GM19240 (cell line): ENCODE measurements at regions not wholly inside any gene's neighbourhood (a gene's known extent, or its start where the extent isn't known, plus 50 kb on each side); places are given as distances from the start of the nearest gene placed in this dataset.
A peak's percentile ranks its signal among the peaks of the same experiment; 100 is the strongest.
"Not testable (repeated sequence)": the region's sequence is repeated elsewhere in the genome, so short reads cannot be mapped to it uniquely, and the experiment has no call there.

ENCODE experiments used
- DNase-seq: peaks from one replicate; pipeline ENCODE4 v3.0.0; 2011; ENCODE audit warnings: low spot score; ENCODE audit not compliant: insufficient read length

DNA sequence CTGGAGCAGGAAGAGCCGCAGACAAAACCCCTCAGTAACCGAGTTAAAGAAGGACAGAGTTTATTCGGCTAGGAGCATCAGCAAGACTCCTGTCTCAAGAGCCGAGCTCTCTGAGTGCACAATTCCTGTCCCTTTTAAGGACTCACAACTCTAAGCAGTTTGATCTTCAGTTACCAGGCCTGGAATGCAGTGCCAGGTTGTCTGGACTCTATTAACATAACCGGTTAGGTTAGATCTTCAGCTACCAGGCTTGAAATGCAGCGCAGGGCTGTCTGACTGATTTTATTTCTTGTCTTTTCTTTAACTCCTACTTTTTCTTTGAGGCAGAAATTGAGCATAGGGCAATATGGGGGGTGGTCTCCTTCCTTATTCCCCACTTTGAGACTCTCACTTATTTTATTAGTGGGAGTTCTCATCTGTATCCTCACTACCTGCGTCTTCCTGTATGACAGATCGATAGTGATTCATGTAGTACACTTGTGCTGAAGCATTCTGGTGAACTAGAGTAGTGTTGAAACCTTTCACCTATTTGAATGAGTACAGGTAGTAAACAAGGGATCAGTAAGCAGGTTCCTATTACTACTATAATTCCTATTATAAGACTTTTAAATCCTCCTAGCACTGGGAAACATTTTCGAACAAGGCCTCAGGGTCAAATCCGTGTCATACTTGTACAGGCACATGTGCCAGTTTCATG, 325.0 kb downstream of the CGGBP1 start:
- no peak for DNase-seq

DNA sequence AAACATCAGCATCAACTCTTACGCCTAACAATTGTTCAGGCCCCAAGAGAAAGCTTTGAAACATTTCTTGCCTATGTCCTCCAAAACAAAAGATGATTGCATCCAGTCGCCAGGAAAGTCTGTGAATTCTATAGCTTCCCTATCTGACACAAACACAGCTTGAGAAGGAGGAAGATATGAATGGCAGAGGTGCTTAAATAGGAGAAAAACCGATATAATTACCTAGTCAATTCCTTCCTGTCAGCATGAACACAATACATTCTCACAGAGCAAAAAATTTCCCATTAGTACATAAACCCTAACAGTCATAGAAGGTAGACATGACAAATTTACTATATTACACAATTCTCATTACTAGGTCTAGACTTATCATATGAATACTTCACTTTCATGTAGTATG, 326.5 kb downstream of the CGGBP1 start:
- no peak for DNase-seq

DNA sequence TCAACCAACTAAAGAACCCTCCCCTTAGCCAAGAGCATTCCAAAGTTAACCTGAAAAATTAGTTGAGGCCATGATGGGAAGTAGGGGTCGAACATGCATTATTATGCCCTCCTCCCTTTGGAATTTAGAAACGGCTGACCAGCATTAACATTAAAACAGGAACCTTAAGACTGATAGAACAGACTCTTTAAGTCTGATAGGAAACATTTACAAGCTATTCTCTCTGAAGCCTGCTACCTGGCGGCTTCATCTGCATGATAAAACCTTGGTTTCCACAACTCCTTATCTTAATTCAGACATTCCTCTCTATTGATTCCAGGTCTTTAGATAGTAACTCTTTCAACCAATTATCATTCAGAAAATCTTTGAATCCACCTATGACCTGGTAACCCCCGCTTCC, 331.0 kb downstream of the CGGBP1 start:
- no peak for DNase-seq

DNA sequence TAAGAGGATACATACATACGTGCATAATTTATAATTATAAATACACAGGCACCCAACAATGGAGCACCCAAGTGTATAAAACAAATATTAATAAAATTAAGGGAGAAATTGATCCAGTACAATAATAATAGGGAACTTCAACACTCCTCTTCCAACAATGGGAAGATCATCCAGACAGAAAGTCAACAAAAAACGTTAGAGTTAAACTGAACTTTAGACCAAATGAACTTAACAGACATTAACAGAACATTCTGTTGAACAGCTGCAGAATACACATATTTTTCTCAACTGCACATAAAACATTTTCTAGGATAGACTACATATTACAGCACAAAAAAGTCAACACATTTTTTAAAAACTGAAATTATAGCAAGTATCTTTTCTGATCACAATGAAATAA, 339.7 kb downstream of the CGGBP1 start:
- DNase-seq: no peak

DNA sequence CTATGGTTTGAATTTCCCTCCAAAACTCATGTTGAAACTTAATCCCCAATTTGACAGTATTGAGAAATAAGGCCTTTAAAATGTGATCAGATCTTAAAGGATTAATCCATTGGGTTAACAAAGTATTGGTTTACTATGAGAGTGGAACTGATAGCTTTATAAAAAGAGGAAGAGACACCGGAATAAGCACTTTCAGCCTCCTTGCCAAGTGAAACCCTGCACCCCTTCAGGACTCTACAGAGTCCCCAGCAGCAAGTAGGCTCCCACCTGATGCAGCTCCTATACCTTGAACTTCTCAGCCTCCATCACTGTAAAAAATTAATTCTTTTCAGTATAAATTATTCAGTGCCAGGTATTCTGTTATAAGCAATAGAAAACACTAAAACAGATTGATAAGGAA, 348.3 kb downstream of the CGGBP1 start:
- DNase-seq: no peak

DNA sequence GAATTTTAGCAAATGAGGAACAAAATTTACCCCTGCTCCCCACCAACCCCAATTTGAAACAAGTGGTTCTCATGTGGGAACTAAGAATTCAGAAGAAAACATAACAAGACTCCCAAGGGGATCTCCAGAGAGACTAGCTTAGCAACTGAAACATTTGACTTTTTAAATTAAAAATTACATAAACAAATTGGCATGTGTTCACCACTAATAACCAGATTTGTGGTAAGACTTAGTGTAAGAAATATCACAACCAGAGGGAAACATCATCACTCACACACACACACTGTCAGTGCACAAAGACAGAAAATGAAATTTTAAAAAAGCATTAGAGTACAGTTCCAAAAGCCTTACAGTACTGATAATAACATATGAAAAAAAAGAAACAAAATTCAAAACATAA, 348.8 kb downstream of the CGGBP1 start:
- no peak for DNase-seq

DNA sequence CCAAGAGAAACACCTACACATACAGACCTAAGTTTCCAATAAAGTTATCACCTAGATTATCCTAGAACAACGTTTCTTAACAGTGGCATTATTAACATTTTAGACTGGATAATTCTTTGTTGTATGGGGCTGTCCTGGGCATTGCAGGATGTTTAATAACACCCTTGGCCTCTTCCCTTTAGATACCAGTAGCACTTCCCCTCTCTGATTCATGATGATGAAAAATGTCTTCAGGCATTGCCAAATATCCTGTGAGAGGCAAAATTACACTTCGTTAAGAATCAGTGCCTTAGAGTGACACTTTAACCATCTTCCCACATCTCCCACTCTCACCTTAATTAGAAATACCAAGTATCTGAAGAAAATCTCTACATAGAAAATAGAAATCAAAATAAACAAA, 352.6 kb downstream of the CGGBP1 start:
- no peak for DNase-seq

DNA sequence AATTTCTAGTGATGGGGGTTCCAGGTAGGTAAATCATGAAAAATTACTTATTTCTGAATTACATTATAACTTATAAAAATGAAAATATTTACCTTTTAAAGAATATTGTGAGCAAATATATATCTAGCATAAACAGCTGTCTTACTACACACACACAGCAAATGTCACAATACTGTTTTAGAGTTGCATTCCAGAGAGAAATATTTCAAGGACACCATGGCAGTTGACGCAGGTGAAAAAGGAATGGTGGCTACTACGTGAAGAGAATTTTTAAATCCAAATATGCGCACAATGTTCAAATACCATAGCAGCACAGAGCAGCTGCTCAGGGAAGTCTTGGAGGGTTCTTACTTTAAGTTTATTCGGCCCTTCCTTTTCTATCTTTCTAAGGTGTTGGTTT, 356.2 kb downstream of the CGGBP1 start:
- DNase-seq: no peak

DNA sequence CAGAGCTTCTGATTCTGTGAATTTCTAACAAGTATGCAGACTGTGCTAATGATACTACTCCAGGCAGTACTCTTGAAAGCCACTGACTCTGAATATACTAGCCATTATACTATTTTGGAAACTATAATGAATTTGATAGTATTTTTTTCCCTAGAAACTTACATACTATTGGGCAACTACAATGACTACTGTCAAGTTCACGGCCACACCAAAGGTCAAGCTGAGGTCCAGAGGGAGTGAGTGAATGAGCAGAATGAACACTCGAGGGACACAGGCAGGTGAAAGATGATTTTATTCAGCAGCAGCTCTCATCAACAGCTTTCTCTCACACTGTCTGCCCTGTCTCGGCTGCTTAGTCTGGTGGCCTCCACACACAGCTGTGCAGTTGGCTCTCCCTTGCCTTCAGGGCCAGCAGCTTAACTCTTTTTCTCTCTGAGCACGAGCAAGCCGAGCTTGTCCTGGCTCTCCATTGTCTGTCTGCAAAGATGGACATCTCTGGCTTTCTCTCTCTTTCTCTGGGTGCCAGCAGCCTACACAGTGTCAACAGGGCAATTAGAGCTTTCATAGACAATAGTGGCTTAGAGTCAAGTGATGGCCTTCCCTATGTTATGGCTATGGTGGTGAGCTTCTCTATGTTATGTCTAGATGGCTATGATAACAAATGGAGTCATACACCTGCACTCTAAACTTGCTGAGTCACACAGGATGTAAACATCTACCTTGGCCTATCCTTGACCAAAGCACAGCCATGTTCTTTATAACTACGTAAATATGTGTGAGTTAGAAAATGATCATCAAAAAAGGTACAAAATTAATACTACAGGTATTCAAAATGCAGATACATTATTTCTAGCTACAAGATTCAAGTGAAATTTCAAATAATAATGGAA, 362.4 kb downstream of the CGGBP1 start:
- no peak for DNase-seq

DNA sequence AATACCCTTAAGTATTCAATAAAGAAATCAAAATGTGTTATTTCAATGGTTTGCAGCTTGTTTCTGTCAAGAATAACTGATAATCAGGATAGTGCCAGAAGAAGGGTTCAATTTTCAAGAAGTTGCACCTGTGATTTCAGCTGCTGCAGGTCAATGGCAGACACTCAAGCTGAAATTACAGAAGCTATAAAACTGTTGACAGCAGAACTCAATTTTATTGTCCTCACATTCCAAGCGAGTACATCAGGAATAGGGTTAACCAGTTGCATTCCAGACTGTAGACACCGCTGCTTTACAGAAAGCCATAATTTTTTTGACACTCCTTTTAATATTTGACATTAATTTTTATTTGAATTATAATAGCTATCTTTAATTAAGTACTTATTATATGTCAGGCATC, 364.1 kb downstream of the CGGBP1 start:
- DNase-seq: no peak

DNA sequence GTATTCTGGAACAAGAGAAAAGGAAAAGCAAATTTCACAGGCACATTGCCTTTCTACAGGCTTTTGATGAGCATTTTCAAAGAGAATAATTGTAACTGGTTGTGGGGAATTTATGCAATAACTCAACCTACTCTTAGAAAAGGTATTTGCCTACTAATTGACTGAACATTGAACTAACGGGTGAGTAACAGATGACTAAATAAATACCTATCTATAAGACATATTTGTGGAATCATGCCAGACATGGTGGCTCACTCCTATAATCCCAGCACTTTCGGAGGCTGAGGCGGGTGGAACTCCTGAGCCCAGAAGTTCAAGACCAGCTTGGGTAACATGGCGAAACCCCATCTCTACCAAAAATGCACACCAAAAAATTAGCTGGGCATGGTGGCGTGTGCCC, 367.7 kb downstream of the CGGBP1 start:
- no peak for DNase-seq

DNA sequence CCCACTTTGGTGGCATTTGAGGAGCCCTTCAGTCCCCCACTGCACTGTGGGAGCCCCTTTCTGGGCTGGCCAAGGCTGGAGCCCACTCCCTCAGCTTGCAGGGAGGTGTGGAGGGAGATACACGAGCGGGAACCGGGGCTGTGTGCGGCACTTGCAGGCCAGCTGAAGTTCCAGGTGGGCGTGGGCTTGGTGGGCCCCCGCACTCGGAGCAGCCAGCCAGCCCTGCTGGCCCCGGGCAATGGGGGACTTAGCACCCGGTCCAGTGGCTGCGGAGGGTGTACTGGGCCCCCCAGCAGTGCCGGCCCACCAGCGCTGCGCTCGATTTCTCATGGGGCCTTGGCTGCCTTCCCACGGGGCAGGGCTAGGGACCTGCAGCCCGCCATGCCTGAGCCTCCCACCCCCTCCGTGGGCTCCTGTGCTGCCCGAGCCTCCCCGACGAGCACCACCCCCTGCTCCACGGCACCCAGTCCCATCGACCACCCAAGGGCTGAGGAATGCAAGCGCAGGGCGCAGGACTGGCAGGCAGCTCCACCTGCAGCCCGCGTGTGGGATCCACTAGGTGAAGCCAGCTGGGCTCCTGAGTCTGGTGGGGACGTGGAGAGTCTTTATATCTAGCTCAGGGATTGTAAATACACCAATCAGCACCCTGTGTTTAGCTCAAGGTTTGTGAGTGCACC, 379.7 kb downstream of the CGGBP1 start:
- not testable (repeated sequence) for DNase-seq

DNA sequence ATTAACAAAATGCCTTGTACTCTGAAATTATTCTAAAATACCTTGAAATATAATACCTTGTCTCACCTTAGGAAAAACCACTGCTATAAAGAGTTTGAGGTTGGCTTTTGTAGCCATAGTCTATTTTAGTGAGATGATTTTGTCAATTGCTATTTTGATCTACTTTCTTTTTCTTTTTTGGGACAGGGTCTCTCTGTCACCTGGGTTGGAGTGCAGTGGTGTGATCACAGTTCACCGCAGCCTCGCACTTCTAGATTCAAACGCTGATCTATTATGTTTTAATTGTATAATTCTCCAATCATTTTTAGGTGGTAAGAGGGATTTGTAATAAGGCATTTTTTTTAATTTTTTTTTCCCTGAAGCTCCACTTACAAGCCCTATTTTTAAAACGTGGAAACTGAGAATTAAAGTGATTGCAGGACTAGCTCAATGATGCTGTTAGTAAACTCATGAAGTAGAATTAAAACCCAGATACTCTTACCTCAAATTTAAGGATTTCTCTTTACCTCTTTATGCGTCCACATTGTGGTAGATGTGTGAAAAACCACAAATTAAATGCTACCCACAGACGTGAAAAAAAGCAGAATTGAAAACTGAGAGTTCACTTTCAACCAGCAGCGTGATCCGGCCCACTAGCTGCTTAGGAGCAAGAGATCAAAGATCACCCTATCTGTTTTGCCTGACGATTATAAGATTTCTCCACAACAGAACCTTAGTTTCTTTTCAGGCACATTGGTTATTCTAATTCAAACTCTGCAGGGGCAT, 384.2 kb downstream of the CGGBP1 start:
- peak; percentile 8 for DNase-seq

DNA sequence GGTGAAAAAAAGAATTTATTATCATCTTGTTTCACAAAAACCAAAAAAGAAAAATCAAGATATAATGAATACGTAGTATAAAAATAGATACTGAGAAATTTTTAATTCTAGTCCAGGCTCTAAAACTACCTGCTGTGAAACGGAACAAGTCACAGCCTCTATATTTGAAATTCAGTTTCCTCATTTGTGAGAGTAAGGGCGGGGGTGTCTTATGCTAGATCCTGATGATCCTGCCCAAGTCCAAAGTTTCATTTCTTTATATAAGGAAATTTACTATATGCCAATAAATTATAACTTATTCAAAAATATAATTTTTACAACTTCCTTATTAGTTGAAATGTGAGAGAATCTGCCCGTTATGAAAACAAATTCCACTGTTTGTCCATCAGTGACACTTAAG, 385.7 kb downstream of the CGGBP1 start:
- DNase-seq: no peak

DNA sequence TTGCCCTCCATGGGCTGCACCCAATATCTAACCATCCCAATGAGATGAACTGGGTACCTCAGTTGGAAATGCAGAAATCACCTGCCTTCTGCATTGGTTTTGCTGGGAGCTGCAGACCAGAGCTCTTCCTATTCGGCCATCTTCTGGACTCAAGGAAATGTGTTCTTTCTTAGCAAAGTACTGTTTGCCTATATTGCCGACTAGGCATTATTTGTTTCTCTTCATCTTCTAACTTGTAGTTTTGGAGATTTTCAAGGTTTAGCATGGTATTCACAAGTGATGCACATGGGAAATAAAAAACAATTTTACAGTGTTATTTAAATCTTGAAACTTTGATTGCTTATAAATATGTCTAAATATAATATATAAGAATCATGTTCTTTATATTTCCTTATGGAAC, 377.8 kb upstream of the POU1F1 start:
- DNase-seq: no peak

DNA sequence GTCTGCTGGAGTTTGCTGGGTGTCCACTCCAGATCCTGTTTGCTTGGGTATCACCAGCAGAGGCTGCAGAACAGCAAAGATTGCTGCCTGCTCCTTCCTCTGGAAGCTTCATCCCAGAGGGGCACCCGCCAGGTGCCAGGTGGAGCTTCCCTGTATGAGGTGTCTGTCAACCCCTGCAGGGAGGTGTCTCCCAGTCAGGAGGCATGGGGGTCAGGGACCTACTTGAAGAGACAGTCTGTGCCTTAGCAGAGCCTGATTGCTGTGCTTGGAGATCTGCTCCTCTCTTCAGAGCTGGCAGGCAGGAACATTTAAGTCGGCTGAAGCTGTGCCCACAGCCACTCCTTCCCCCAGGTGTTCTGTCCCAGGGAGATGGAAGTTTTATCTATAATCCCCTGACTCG, 376.8 kb upstream of the POU1F1 start:
- DNase-seq: not testable (repeated sequence)

DNA sequence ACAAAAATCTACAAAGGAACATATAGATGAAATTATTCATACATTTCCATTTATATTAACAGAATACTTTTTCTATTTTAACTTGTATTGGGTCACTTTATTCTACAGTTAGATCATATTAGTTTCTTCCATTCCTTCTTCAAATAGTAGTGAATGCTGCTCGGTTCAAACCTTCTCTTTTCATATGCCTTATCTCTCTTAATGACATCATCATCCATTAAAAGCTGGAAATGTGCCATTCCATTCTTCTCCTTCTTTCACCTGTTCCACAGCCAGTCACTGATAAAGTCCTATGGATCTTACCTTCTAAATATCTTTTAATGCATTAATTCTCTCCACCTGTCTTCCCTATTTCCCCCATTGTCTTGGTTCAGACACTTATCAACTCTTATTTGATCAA, 358.0 kb upstream of the POU1F1 start:
- no peak for DNase-seq

DNA sequence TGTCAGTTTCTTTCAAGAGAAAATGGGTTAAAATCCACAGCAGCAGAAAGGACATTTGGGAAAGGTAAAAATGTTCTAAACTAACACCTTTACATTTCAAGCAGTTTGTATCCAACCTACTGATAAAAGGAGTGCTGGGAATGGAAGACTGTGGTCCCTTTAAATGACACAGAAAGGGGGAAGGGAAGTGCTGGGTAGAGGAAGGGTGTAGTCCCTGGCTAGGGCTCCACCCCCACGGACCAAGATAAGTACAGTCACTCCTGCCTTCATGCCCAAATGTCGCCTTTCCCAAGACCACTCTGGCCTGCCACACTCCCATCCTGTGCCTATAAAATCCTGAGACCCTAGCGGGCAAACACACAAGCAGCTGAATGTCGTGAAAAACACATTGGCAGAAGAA, 350.9 kb upstream of the POU1F1 start:
- no peak for DNase-seq

DNA sequence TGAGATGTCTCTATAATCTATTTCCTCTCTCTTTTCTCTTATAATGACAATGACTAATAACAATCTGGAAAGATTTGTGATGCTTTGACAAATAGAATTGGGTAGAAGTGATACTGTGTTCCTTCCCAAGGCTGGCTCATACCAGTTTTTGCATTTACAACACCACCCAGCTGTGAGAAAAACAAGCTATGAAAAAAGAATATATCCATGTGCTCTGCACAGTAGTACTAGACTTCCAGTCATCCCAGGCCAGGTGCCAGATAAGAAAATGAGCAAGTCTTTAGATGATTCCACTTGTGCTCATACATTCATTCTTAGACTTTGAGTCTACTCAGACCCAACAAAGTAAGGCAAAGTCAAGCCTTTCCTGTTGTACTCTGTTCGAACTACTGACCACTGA, 350.2 kb upstream of the POU1F1 start:
- no peak for DNase-seq

DNA sequence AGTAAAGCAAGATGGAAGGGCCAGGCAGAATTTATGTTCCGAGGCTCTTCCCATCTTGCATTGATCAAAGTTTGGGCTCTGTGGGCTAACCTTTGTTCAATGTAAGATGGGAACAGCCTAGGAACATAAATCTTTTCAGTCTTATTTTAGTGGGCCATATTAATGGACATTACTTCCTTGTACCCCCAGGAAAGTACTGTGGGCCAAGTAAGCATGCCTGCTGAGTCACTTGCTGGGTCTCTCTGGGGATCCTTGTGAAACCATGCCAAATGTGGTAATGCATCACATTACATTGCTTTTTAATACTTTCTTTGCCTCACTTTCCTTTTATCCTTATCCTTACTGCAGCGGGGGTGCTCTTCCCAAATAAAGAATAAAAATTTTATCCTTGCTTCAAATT, 349.5 kb upstream of the POU1F1 start:
- DNase-seq: no peak

DNA sequence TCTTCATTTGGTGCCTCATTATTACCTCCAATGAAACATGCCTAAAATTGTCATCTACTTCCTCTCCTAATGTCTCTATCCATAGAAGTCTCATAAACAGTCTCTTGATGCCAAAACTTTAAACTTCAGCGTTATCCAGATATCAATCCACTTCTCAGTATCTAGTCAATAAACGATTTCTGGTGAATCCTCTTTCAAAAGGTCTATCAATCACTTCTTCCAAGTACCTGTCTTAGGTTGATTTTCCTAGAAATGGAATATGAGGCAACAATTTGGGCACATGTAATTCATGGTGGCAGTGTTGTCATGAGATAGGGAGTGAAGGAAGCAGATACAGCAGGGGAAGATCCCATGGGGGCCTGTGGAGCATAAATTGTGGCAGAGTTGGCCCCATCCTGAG, 348.5 kb upstream of the POU1F1 start:
- no peak for DNase-seq

DNA sequence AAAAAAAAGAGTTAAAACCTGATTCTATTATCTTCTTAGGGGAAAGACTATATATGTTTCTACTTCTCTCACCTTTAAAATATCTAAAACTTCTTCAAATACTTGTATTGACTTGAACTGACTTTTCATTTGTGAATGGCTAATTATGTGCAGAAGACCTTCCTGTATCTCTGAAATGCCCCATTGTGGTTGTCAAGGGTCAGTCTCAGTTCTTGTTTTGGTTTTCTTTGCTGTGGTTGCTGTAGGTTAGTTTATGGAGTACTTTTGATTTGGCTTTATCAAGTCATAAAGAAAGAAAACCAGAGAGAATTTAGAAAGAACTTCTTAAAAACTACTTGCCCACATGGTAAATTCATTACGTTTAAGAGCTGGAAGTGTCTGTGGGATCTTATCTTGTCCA, 345.3 kb upstream of the POU1F1 start:
- DNase-seq: no peak
